Inflammatory macrophage treated with lipopolysaccharide for 1 hour (primary cell): ENCODE measurements at regions not wholly inside any gene's neighbourhood (a gene's known extent, or its start where the extent isn't known, plus 50 kb on each side); places are given as distances from the start of the nearest gene placed in this dataset.

Experiments used
- DNase-seq, 2 donors: peaks; one replicate each; pipeline ENCODE4 v3.0.0-alpha.2; 2020 to 2022

DNA sequence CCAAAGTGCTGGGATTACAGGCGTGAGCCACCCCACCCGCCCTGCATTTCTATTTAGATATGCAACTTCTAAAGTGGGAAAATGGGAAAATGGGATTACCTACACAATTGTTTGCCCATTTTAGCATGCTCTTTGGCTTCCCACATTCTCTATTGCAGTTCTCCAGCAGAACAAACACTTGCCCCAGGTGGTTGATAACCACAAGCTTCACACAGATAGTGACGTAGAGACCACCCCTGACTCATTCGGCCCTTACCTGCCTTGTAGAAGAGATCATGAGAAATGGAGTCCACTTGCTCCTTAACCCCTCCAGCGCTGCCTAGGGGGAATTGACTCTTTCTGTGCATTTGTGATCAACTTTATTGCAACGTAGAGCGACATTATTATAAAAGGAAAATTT lies 83.2 kb upstream of the RAP2B start:
- DNase-seq, result no peak

DNA sequence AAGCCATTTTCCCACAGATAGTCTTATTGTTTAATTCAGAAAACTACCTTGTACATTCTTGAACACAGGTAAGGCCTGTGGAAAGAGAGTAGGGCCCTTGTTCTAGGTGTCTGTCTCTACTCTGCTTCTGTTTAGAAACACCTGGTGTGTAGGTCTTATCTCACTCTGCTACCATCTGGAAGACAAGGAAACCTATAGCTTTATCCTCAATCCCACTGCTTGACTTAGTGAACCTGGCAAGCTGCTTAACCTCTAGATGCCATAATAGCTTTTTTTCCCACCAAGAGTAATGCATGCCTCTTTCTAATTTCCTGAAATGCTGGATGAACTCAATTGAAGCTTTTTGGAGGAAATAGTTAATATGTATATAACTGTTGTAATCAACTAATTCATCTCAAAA lies 82.6 kb upstream of the RAP2B start:
- no peak for DNase-seq

DNA sequence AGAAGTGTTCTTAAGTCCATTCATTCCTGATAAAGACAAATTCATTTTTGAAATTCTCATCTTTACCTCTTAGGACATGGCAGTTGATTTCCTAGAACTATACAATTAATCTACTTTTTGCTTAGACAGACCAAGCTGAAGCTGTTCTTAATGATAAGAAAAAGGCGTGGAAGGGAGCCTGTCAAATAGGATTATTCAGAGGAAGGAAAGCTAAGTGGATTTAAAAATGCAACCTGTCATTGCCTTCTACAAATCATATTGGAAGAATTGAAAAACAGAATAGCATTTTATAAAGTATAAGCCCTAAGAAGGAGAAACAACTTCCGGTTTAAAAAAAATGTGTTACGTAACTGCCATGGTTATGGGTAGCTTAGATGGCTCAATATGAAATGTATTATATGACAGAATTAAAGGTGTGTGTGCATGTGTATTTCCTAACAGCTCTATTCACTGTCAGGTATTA lies 81.2 kb upstream of the RAP2B start:
- DNase-seq, result no peak

DNA sequence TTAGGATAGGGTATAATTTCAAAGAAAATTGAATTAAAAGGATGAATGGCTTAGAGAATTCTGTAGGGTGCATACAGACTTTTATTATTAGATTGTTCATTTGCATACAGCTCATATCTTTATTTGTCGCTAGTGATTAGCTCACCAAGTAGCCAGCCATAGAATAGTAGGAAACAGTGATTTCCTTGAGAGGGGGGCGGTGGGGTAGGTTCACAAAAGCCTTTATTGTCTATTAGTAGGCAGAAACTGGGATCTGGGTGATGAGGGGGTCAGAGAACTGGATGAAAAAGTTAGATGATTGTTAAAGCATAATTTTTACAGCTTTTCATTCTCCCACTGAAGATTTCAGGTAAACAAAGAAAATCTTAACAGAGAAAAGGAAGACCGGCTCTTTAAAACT lies 77.6 kb upstream of the RAP2B start:
- DNase-seq, result no peak

DNA sequence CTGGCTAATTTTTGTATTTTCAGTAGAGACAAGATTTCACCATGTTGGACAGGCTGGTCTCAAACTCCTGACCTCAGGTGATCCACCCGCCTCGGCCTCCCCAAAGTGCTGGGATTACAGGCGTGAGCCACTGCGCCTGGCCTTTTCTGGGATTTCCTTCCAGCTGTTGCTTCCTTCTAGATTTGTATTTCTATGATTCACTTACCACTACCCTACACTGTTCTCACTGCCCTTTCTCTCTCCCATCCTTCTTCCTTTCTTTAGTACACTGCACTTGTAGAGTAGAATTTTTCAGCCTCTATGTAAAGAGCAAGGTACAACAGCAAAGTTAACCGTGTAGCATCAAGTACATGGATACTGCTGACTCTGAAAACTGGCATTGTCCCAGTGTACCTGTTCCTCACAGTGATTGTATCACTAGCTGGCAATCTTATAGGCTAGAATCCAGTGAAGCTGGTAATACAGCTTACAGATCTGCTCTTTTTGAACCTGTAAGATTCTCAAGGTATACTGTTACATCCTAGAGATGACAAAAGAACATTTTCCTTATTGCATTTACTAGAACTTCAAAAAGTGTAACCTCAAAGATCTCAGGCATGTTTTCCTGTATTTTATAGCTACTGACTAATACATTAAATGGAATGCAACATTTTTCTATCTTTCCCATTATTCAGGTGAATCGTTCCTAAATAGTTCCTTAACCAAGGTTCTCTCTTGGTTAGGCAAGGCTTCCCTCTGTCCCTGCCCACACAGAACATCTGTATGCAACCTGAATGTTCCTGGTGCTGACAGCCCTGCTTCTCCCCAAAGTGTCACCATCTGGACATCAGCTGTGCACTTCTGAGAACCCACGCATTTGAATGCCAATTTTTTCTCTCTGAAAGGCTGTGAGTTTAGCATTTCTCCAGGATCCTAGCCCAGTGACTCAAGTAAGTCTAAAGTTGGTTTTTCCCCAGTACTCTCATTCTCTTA lies 74.1 kb upstream of the RAP2B start:
- no peak for DNase-seq

DNA sequence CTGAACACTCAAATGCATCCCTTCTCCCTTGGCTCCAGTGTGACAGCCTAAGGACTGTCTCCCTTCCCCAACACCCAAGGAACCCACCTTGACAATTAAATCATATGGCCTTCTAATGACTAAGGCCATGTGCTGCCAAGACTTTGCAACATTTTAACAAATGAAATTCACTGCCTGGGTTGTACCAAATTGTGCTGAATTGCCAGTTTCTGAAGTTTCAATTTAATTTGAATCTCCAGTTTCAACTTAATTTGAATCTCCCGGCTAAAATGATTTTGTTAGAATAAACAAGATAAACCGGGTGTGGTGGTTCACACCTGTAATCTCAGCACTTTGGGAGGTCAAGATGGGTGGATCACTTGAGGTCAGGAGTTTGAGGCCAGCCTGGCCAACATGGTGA lies 72.4 kb upstream of the RAP2B start:
- no peak for DNase-seq

DNA sequence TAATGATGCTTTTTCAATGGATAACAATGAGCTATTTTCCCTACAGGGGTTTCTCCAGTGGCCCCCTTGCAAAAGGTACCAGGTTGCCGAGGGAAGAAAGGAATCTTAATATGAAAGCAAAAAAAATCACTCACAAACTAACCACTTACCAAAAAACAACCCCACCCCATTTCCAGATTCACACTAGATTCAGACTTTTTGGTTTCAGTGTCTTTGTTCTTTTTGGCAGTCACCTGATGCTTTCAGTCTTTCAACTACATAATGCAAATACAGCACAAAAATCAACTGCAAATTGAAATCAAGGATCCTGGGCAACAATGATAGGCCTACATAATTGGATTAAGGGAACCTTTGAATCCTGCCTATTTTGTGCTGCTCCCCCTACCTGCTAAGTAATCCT lies 71.1 kb upstream of the RAP2B start:
- DNase-seq, result no peak

DNA sequence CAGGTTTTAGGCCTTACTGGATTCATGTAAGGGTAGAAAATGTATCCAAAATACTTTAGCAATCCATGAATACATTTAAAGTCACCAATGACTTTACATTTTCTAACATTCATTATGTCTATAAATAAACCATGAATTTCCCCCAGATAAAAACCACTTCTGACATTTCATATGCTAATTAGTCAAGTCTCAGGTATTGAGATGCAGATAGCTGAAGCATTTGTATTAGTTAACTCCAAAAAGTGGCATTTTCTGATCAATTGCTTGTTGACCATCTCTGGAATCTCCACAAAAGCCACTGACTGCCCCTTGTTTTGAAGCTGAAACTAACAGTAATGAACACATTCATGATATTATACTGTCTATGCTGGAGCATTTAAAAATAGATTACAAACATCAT lies 68.4 kb upstream of the RAP2B start:
- DNase-seq, result no peak

DNA sequence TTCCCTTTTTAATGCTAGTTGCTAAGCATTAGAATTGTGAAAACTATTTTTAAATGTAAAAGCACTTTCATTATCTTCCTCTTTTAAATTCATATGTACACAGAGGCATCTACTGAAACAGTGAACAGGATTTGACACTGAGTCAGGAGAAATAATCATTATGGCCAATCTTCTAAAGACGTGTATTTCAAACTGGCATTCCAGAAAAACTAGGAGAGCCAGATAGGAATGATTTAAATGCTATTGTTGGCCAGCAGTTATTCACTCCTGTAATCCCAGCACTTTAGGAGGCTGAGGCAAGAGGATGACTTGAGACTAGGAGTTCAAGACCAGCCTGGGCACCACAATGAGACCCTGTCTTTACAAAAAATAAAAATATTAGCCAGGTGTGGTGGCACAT lies 67.6 kb upstream of the RAP2B start:
- DNase-seq, result peak; percentile 5 to 16

DNA sequence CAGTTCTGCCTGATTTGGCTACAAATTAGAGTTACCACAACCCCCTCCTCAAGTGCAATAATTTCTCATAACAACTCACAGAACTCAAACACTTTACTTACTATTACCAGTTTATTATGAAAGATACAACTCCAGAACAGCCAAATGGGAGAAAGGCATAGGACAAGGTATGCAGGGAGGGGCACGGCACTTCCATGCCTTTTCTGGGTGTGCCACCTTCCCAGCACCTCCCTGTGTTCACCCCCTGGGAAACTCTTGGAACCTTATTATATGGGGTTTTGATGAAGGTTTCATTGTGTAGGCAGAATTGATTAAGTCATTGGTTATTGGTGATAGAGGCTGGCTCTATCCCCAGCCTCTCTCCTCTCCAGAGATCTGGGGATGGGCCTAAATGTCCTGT lies 66.6 kb upstream of the RAP2B start:
- no peak for DNase-seq

DNA sequence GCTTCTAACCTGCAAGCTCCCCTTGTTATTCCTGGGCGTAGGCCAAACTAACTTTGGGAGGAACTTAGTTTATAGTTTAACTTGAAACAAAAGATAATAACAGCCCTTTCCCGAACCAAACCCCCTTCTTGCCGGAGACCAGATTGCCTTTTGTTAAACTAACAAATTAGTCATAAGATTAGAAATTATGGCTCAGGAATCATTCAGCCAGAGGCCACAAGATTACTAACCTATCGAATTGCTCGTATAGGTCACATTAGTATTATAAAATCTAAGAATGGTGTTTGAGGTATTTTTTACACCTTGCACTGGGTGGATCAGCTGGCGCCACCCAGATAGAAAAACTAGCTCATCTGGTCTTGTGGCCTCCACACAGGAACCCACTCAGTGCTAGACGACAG lies 65.3 kb upstream of the RAP2B start:
- no peak for DNase-seq

DNA sequence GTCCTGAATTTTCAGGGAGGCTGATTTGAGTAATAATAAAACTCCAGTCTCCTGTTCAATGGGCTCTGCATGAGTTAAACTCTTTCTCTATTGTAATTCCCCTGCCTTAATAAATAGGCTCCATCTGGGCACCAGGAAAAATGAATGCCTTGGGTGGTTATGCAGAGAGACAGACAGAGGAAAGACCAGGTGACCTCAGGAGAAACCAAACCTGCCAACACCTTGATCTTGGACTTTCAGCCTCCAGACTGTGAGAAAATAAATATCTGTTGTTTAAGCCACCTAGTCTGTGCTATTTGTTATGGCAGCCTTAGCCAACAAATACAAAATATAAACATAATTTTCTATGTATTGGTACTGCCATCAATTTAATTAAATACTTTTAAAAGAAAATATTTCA lies 64.8 kb upstream of the RAP2B start:
- no peak for DNase-seq

DNA sequence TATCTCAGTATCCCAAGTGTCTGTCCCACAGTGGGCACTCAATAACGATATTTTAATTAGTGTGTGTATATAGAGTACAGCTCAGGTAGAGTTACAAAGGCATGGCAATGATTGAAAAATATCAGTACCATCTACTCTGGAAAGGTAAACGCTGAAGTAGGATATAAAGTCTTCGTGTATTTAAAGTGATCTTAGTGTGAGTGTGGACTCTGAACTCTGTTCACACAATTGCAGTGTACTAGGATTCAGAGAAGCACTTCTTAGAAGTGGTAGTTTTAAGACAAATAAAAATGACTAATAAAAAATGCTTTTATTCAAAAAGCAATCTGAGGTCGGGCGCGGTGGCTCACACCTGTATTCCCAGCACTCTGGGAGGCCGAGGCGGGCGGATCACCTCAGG lies 62.9 kb upstream of the RAP2B start:
- DNase-seq, result no peak

DNA sequence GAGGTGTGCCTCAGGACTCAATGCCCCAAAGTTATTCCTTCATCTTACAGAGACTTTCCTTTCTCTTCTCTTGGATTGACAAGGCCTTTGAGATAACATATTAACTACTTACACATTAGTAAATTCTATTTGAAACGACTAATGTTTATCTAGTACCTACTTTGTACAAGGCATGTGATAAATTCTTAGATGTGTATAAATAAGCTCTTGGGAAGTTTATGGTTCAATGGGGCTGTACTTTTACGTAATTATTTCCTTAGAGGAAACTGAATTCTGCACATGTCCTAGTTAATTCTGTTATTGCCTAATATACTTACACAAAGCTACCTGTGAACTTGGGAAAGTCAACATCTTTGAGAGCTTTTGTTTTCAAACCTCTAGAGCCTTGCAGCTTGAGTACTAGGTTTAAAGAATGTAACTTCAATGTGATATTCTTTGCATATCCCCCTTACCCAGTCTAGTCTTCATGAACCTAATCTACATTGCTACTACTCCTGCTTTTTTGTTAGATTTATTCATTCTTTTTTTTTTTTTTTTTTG lies 58.5 kb upstream of the RAP2B start:
- DNase-seq, result peak; percentile 12 to 15

DNA sequence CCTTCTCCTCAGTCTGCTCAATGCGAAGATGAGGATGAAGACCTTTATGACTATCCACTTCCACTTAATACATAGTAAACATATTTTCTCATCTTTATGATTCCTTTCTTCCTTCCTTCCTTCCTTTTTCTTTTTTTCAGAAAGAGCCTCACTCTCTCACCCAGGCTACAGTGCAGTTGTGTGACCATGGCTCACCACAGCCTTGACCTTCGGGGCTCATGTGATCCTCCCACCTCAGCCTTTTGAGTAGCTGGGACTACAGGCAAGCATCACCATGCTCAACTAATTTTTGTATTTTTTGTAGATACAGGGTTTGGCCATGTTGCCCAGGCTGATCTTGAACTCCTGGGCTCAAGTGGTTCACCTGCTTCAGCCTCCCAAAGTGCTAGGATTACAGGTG lies 52.0 kb upstream of the RAP2B start:
- DNase-seq, result no peak

DNA sequence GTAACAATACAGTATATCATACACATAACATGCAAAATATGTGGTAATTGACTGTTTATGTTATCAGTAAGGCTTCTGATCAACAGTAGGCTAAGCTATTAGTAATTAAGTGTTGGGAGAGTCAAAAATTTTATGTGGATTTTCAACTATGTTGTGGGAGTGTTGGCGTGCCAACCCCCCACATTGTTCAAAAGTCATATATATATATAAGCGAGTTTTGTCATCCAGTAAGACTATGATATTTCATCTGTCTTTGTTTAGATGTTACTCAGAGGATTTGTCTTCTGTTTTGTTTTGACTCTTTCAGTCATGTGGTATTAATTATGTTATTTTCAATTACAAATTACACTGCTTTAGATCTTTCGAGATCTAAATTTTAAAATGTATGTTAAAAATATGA lies 51.0 kb upstream of the RAP2B start:
- DNase-seq, result no peak
